SK-N-SH (cell line): ENCODE measurements at regions not wholly inside any gene's neighbourhood (a gene's known extent, or its start where the extent isn't known, plus 50 kb on each side); places are given as distances from the start of the nearest gene placed in this dataset.

Experiments used
- CHD2 ChIP-seq: fragments of 150-350 bp; IDR thresholded peaks from 2 replicates; pipeline ENCODE4 v1.6.1; 2018; ENCODE audit warnings: low read length; ENCODE audit not compliant: partially characterized antibody
- EZH2phosphoT487 ChIP-seq: fragments of 200-600 bp; sonication (generic); IDR thresholded peaks from 2 replicates; pipeline ENCODE4 v1.6.1; 2017; ENCODE audit warnings: low read depth, mixed run types, mild to moderate bottlenecking, antibody characterized with exemption, moderate library complexity, borderline replicate concordance
- JUND ChIP-seq: IDR thresholded peaks from 2 replicates; pipeline ENCODE4 v1.4.0; 2012
- RAD21 ChIP-seq: IDR thresholded peaks from 2 replicates; pipeline ENCODE4 v1.6.1; 2012; ENCODE audit warnings: mild to moderate bottlenecking, low read length
- RCOR1 ChIP-seq: fragments of 150-350 bp; IDR thresholded peaks from 2 replicates; pipeline ENCODE4 v1.6.1; 2017; ENCODE audit warnings: antibody characterized with exemption, low read length
- RFX5 ChIP-seq: IDR thresholded peaks from 2 replicates; pipeline ENCODE4 v1.6.1; 2012; ENCODE audit warnings: mild to moderate bottlenecking, improper control_type of control experiment, low read length
- YY1 ChIP-seq: IDR thresholded peaks from 2 replicates; pipeline ENCODE4 v1.4.0; 2012; ENCODE audit warnings: low read depth, mild to moderate bottlenecking
- TF ChIP-seq, protein P1 (sequence below): fragments of 200-600 bp; sonication (generic); IDR thresholded peaks from 2 replicates; pipeline ENCODE4 v1.6.1; 2017; ENCODE audit warnings: antibody characterized with exemption, mild to moderate bottlenecking, moderate library complexity
- TF ChIP-seq, protein P2 (sequence below): IDR thresholded peaks from 2 replicates; pipeline ENCODE4 v1.4.0; 2012; ENCODE audit warnings: low read depth

GRCh38 chr18:55982992-55983391, 395.0 kb upstream of the TCF4 start:
- no peak for TF ChIP-seq YY1
- TF ChIP-seq CHD2: no peak
- TF ChIP-seq, protein P1, sequence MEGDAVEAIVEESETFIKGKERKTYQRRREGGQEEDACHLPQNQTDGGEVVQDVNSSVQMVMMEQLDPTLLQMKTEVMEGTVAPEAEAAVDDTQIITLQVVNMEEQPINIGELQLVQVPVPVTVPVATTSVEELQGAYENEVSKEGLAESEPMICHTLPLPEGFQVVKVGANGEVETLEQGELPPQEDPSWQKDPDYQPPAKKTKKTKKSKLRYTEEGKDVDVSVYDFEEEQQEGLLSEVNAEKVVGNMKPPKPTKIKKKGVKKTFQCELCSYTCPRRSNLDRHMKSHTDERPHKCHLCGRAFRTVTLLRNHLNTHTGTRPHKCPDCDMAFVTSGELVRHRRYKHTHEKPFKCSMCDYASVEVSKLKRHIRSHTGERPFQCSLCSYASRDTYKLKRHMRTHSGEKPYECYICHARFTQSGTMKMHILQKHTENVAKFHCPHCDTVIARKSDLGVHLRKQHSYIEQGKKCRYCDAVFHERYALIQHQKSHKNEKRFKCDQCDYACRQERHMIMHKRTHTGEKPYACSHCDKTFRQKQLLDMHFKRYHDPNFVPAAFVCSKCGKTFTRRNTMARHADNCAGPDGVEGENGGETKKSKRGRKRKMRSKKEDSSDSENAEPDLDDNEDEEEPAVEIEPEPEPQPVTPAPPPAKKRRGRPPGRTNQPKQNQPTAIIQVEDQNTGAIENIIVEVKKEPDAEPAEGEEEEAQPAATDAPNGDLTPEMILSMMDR: no peak
- TF ChIP-seq, protein P2, sequence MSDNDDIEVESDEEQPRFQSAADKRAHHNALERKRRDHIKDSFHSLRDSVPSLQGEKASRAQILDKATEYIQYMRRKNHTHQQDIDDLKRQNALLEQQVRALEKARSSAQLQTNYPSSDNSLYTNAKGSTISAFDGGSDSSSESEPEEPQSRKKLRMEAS: no peak
- peak; percentile 74 for TF ChIP-seq JUND
- TF ChIP-seq RFX5: no peak
- no peak for TF ChIP-seq RCOR1
- TF ChIP-seq RAD21: no peak
- TF ChIP-seq EZH2phosphoT487: no peak
